GM12878 (cell line): ENCODE measurements at regions not wholly inside any gene's neighbourhood (a gene's known extent, or its start where the extent isn't known, plus 50 kb on each side); places are given as distances from the start of the nearest gene placed in this dataset.

ENCODE experiments used
- ATAC-seq: fragments of 200-7000 bp; cut with Tn5 transposase; 3 replicates; pipeline ENCODE4 v1.9.1; 2020; ENCODE audit warnings: mild to moderate bottlenecking, moderate library complexity
- BruUV-seq: library from RNA; stranded (reverse); fragments of 400-500 nt; replicated peaks from 2 replicates; lab custom pipeline; 2021; lab: Mats Ljungman, UMichigan
- CTCF ChIA-PET: fragments of 300-600 bp; sonication (Branson Sonifier 250); formaldehyde crosslinking; extraction: SDS; loops from one replicate; lab custom pipeline; 2021; ENCODE audit warnings: inconsistent platforms; lab: Yijun Ruan, JAX
- POLR2A ChIA-PET: fragments of 350-600 bp; formaldehyde crosslinking; extraction: SDS; loops from one replicate; lab custom pipeline; 2021; ENCODE audit warnings: inconsistent platforms; lab: Charles Lee
- RAD21 ChIA-PET: fragments of 300-600 bp; sonication (Branson Sonifier 250); formaldehyde crosslinking; loops from one replicate; lab custom pipeline; 2023; ENCODE audit warnings: antibody characterized with exemption; ENCODE audit not compliant: unreplicated experiment; lab: Charles Lee
- SMC1A ChIA-PET: fragments of 300-600 bp; sonication (Branson Sonifier 250); formaldehyde crosslinking; loops from one replicate; lab custom pipeline; 2023; ENCODE audit not compliant: unreplicated experiment, uncharacterized antibody; lab: Charles Lee
- DNase-seq: peaks from one replicate; pipeline ENCODE4 v3.0.0-alpha.2; 2011; ENCODE audit warnings: low read depth, low spot score
- FAIRE-seq: peaks from 3 replicates; lab custom pipeline; 2011; peaks lifted over from hg19 to GRCh38; lab: Jason Lieb, UNC
- H2AFZ ChIP-seq: 2 replicates; pipeline ENCODE4 v1.6.0; 2011; ENCODE audit warnings: low read depth, low read length, control low read depth; ENCODE audit not compliant: control insufficient read depth
- H3K27ac ChIP-seq: 2 replicates; pipeline ENCODE4 v1.5.1; 2011; ENCODE audit warnings: control low read depth; ENCODE audit not compliant: control insufficient read depth, insufficient read depth
- H3K27me3 ChIP-seq, 2 experiments: replicated peaks in 1 of 2; 2 replicates each; pipeline versions ENCODE4 v1.6.0 to v1.6.1; 2011; ENCODE audit warnings: low read length in 1 of 2; ENCODE audit not compliant: control insufficient read depth in 2 of 2, insufficient read depth in 2 of 2
- H3K36me3 ChIP-seq, 2 experiments: 2 replicates each; pipeline ENCODE4 v1.5.1; 2011; ENCODE audit warnings: low read length in 1 of 2; ENCODE audit not compliant: control insufficient read depth in 2 of 2, insufficient read depth in 2 of 2
- H3K4me1 ChIP-seq: 2 replicates; pipeline ENCODE4 v1.6.1; 2011; ENCODE audit warnings: mild to moderate bottlenecking, low read length, moderate library complexity, mixed read lengths; ENCODE audit not compliant: control insufficient read depth, insufficient read depth
- H3K4me2 ChIP-seq: 2 replicates; pipeline ENCODE4 v1.6.0; 2011; ENCODE audit warnings: control low read depth; ENCODE audit not compliant: control insufficient read depth, insufficient read depth
- H3K4me3 ChIP-seq: fragments of 200-600 bp; sonication (generic); 2 replicates; pipeline ENCODE4 v1.5.1; 2016
- H3K79me2 ChIP-seq: 2 replicates; pipeline ENCODE4 v1.6.0; 2011; ENCODE audit warnings: low read length; ENCODE audit not compliant: control insufficient read depth, insufficient read depth
- H3K9ac ChIP-seq: 2 replicates; pipeline ENCODE4 v1.8.0; 2011; ENCODE audit warnings: low read length, control low read depth, mixed read lengths; ENCODE audit not compliant: control insufficient read depth, insufficient read depth
- H3K9me3 ChIP-seq: replicated peaks from 3 replicates; pipeline ENCODE4 v1.5.1; 2011; ENCODE audit warnings: mild to moderate bottlenecking, low read length; ENCODE audit not compliant: control insufficient read depth, insufficient read depth
- H4K20me1 ChIP-seq: 2 replicates; pipeline ENCODE4 v1.6.0; 2011; ENCODE audit not compliant: control insufficient read depth, insufficient read depth
- BCL11A ChIP-seq: IDR thresholded peaks from 2 replicates; pipeline ENCODE4 v1.6.1; 2011; ENCODE audit warnings: low read depth, low read length
- BCL3 ChIP-seq: IDR thresholded peaks from 2 replicates; pipeline ENCODE4 v1.6.1; 2011; ENCODE audit warnings: borderline replicate concordance, low read depth, mild to moderate bottlenecking, moderate library complexity, low read length; ENCODE audit not compliant: insufficient read depth, poor library complexity, severe bottlenecking
- BMI1 ChIP-seq: fragments of 450-650 bp; IDR thresholded peaks from 2 replicates; pipeline ENCODE4 v1.6.1; 2016; ENCODE audit warnings: mild to moderate bottlenecking, moderate library complexity, borderline replicate concordance
- GATAD2B ChIP-seq: fragments of 450-650 bp; conservative IDR thresholded peaks from 2 replicates; pipeline ENCODE4 v1.6.1; 2017; ENCODE audit warnings: low read depth, mild to moderate bottlenecking, moderate library complexity
- MTA2 ChIP-seq: fragments of 450-650 bp; IDR thresholded peaks from 2 replicates; pipeline ENCODE4 v1.6.1; 2016; ENCODE audit warnings: low read depth, mild to moderate bottlenecking, moderate library complexity
- MYC ChIP-seq: IDR thresholded peaks from 2 replicates; pipeline ENCODE4 v1.6.1; 2011; ENCODE audit warnings: mild to moderate bottlenecking, low read length, moderate library complexity, inconsistent platforms; ENCODE audit not compliant: insufficient read depth, insufficient replicate concordance, insufficient read length, severe bottlenecking
- NFXL1 ChIP-seq: fragments of 450-650 bp; IDR thresholded peaks from 2 replicates; pipeline ENCODE4 v1.6.1; 2017; ENCODE audit warnings: antibody characterized with exemption, mild to moderate bottlenecking, borderline replicate concordance
- RB1 ChIP-seq: fragments of 450-650 bp; formaldehyde crosslinking; IDR thresholded peaks from 2 replicates; pipeline ENCODE4 v1.6.1; 2017; ENCODE audit warnings: mild to moderate bottlenecking, borderline replicate concordance
- REST ChIP-seq: IDR thresholded peaks from 2 replicates; pipeline ENCODE4 v1.6.1; 2012; ENCODE audit warnings: mild to moderate bottlenecking, low read depth, low read length
- SP1 ChIP-seq: IDR thresholded peaks from one replicate; pipeline ENCODE4 v1.6.1; 2011; ENCODE audit warnings: low read depth, low read length
- TBL1XR1 ChIP-seq: IDR thresholded peaks from 2 replicates; pipeline ENCODE4 v1.6.1; 2012; ENCODE audit warnings: low read depth, low read length, improper control_type of control experiment
- YBX1 ChIP-seq: fragments of 450-650 bp; IDR thresholded peaks from 2 replicates; pipeline ENCODE4 v1.6.1; 2016; ENCODE audit warnings: antibody characterized with exemption
- YY1 ChIP-seq: IDR thresholded peaks from 2 replicates; pipeline ENCODE4 v1.6.1; 2011; ENCODE audit warnings: low read depth, mild to moderate bottlenecking, low read length
- ZSCAN29 ChIP-seq: fragments of 450-650 bp; IDR thresholded peaks from 2 replicates; pipeline ENCODE4 v1.6.1; 2017; ENCODE audit warnings: mild to moderate bottlenecking, moderate library complexity
- WGBS: methylation state at CpG from one replicate; pipeline ENCODE4 v1.1.6; 2016; ENCODE audit warnings: low lambda C conversion rate; ENCODE audit not compliant: insufficient replicate concordance, insufficient coverage; ENCODE audit errors: missing lambda C conversion rate; 5-methylcytosine and 5-hydroxymethylcytosine counted together
- in situ Hi-C: fragments of 300-500 bp; cut with MboI; formaldehyde crosslinking; loops from 9 replicates; pipeline ENCODE4 v1.14.3; 2018; ENCODE audit warnings: mixed read lengths
- intact Hi-C: fragments of 100-400 bp; cut with micrococcal nuclease; formaldehyde crosslinking; loops from one replicate; pipeline ENCODE4 v1.14.2; 2022; ENCODE audit not compliant: unreplicated experiment

GRCh38 chr2:175478096-175478768, 296.7 kb upstream of the ATP5MC3 start:
- DNase-seq (no peak), FAIRE-seq (no peak), ATAC-seq (no peak)
- no peak overlapping the region for H3K4me3 ChIP-seq
- H3K27me3 ChIP-seq = no peaks in the 10 kb centered on the region; a peak in 1 of 4 replicates
- no peak overlapping the region for H3K4me2 ChIP-seq
- H2AFZ ChIP-seq = no peak overlapping the region
- POLR2A ChIA-PET = no interaction called here
- H3K9ac ChIP-seq = no peak overlapping the region
- WGBS = 51% methylated on average over 8 of the region's 8 CpGs
- SMC1A ChIA-PET = no interaction called here
- H3K79me2 ChIP-seq = no peaks in the 10 kb centered on the region
- TF ChIP-seq MTA2 (no peak), YY1 (no peak), ZSCAN29 (no peak), NFXL1 (no peak), BCL3 (peak; percentile 51)
- in situ Hi-C loops (no loop called here), intact Hi-C loops (no loop called here)
- H4K20me1 ChIP-seq = no peaks in the 10 kb centered on the region
- H3K9me3 ChIP-seq = no peaks in the 10 kb centered on the region
- H3K4me1 ChIP-seq = no peaks in the 10 kb centered on the region
- no TSS peak for BruUV-seq
- no peak overlapping the region for H3K27ac ChIP-seq
- CTCF ChIA-PET = no interaction called here
- H3K36me3 ChIP-seq = no peaks in the 10 kb centered on the region
- RAD21 ChIA-PET = no interaction called here

- no peaks in the 10 kb centered on the region for H3K79me2 ChIP-seq
- H3K27me3 ChIP-seq = no peaks in the 10 kb centered on the region; a peak in 1 of 4 replicates
- H3K4me1 ChIP-seq = no peaks in the 10 kb centered on the region
- ChIA-PET POLR2A (no interaction called here), CTCF (no interaction called here), SMC1A (no interaction called here), RAD21 (no interaction called here)
- BruUV-seq = no TSS peak
- H2AFZ ChIP-seq = no peak overlapping the region
- H3K36me3 ChIP-seq = no peaks in the 10 kb centered on the region
- H4K20me1 ChIP-seq = no peaks in the 10 kb centered on the region
- no peak for DNase-seq
- no peak for FAIRE-seq
- no peaks in the 10 kb centered on the region for H3K9me3 ChIP-seq
- ATAC-seq = no peak
- in situ Hi-C loops (no loop called here), intact Hi-C loops (no loop called here)
- H3K9ac ChIP-seq = no peak overlapping the region
- no peak overlapping the region for H3K27ac ChIP-seq
- no peak overlapping the region for H3K4me3 ChIP-seq
- no peak overlapping the region for H3K4me2 ChIP-seq
- WGBS = 6% methylated on average over 8 of the region's 8 CpGs
- TF ChIP-seq REST (no peak), BCL11A (no peak), BMI1 (no peak), TBL1XR1 (no peak), YBX1 (no peak), GATAD2B (no peak), SP1 (no peak), MYC (no peak), RB1 (no peak), ZSCAN29 (no peak)
Observed at GRCh38 chr2:175476948-175477347, 295.4 kb upstream of the ATP5MC3 start.
